Panc1 (cell line): ENCODE measurements at regions not wholly inside any gene's neighbourhood (a gene's known extent, or its start where the extent isn't known, plus 50 kb on each side); places are given as distances from the start of the nearest gene placed in this dataset.

Source experiments
- ATAC-seq: fragments of 200-7000 bp; cut with Tn5 transposase; 2 replicates; pipeline ENCODE4 v1.9.1; 2020; ENCODE audit warnings: mild to moderate bottlenecking, moderate library complexity
- BruUV-seq: library from RNA; stranded (reverse); fragments of 400-500 nt; replicated peaks from 2 replicates; lab custom pipeline; 2021; lab: Mats Ljungman, UMichigan
- CTCF ChIA-PET: fragments of 300-600 bp; sonication (Branson Sonifier 250); formaldehyde crosslinking; loops from one replicate; lab custom pipeline; 2022; ENCODE audit warnings: antibody characterized with exemption; lab: Charles Lee
- POLR2A ChIA-PET: fragments of 300-600 bp; sonication (Branson Sonifier 250); formaldehyde crosslinking; loops from one replicate; lab custom pipeline; 2022; ENCODE audit warnings: antibody characterized with exemption; lab: Charles Lee
- DNase-seq: peaks from one replicate; pipeline ENCODE4 v3.0.0-alpha.2; 2010; ENCODE audit warnings: low read depth, low spot score
- H3K27ac ChIP-seq: 2 replicates; pipeline ENCODE4 v1.5.1; 2011; ENCODE audit warnings: mild to moderate bottlenecking, low read length, inconsistent platforms
- H3K27me3 ChIP-seq: fragments of 200-500 bp; sonication (Bioruptor generic); 2 replicates; pipeline ENCODE4 v1.6.0; 2014; ENCODE audit warnings: low read length, inconsistent platforms; ENCODE audit not compliant: control insufficient read depth, insufficient read depth
- H3K36me3 ChIP-seq: fragments of 200-500 bp; sonication (Bioruptor generic); 2 replicates; pipeline ENCODE4 v1.5.1; 2014; ENCODE audit warnings: inconsistent platforms, mild to moderate bottlenecking, low read length, moderate library complexity; ENCODE audit not compliant: control insufficient read depth, insufficient read depth
- H3K4me1 ChIP-seq: 2 replicates; pipeline ENCODE4 v1.5.1; 2011; ENCODE audit warnings: inconsistent platforms, mild to moderate bottlenecking, low read length, moderate library complexity; ENCODE audit not compliant: control insufficient read depth, insufficient read depth
- H3K4me3 ChIP-seq, 2 experiments: 2 replicates each; pipeline ENCODE4 v1.5.1; 2011 to 2012; ENCODE audit warnings: low read depth in 2 of 2, low read length in 2 of 2, mild to moderate bottlenecking in 2 of 2, inconsistent platforms in 1 of 2, moderate library complexity in 1 of 2
- H3K9me3 ChIP-seq: fragments of 200-500 bp; sonication (Bioruptor generic); 2 replicates; pipeline ENCODE4 v1.5.1; 2014; ENCODE audit warnings: low read depth, mild to moderate bottlenecking, inconsistent platforms, low read length, moderate library complexity; ENCODE audit not compliant: control insufficient read depth, insufficient read depth
- CTCF ChIP-seq: fragments of 450-650 bp; IDR thresholded peaks from 2 replicates; pipeline ENCODE4 v1.5.1; 2017; ENCODE audit warnings: mild to moderate bottlenecking
- POLR2AphosphoS5 ChIP-seq: IDR thresholded peaks from 2 replicates; pipeline ENCODE4 v1.6.1; 2012; ENCODE audit warnings: mild to moderate bottlenecking, low read depth, low read length, moderate library complexity
- REST ChIP-seq, 2 experiments: IDR thresholded peaks; 2 replicates each; pipeline ENCODE4 v1.6.1; 2011 to 2012; ENCODE audit warnings: low read depth in 2 of 2, control low read depth in 1 of 2, low read length in 1 of 2, mild to moderate bottlenecking in 1 of 2, moderate library complexity in 1 of 2; ENCODE audit not compliant: insufficient read depth in 1 of 2
- SIN3A ChIP-seq: IDR thresholded peaks from 2 replicates; pipeline ENCODE4 v1.6.1; 2012; ENCODE audit warnings: low read depth, mild to moderate bottlenecking, low read length, moderate library complexity, borderline replicate concordance; ENCODE audit not compliant: insufficient read depth
- TCF7L2 ChIP-seq: IDR thresholded peaks from 2 replicates; pipeline ENCODE4 v1.6.1; 2011; ENCODE audit warnings: mild to moderate bottlenecking, low read depth, low read length, inconsistent platforms
- in situ Hi-C: cut with HindIII; loops from 2 replicates; pipeline ENCODE4 v1.10.0; 2016; ENCODE audit warnings: low sequenced_read_pairs, low pct_unique_long_range_greater_than_20kb
- intact Hi-C: fragments of 100-400 bp; cut with micrococcal nuclease; formaldehyde crosslinking; loops from one replicate; pipeline ENCODE4 v1.10.0; 2022; ENCODE audit not compliant: unreplicated experiment

- ChIA-PET POLR2A (no interaction called here), CTCF (no interaction called here)
- Histone ChIP-seq H3K4me3 (no peak overlapping the region), H3K36me3 (no peaks in the 10 kb centered on the region), H3K27me3 (peaks cover 9% of the 10 kb centered on the region; the same call in 1 of the 2 replicates), H3K27ac (no peak overlapping the region), H3K4me1 (no peaks in the 10 kb centered on the region), H3K9me3 (no peaks in the 10 kb centered on the region)
- no peak for ATAC-seq
- no peak for TF ChIP-seq CTCF
- TF ChIP-seq SIN3A = no peak
- no peak for TF ChIP-seq POLR2AphosphoS5
- no TSS peak for BruUV-seq
- intact Hi-C loops (no loop called here), in situ Hi-C loops (no loop called here)
- DNase-seq = no peak
Measured at GRCh38 chr12:111168009-111168900, 200.6 kb downstream of the PHETA1 start.

- Histone ChIP-seq H3K36me3 (no peaks in the 10 kb centered on the region), H3K27ac (no peak overlapping the region), H3K4me3 (no peak overlapping the region), H3K27me3 (peaks cover 4% of the 10 kb centered on the region; the same call in 1 of the 2 replicates), H3K4me1 (no peaks in the 10 kb centered on the region), H3K9me3 (no peaks in the 10 kb centered on the region)
- intact Hi-C loops = no loop called here
- ChIA-PET POLR2A (interaction anchor here (0.5 to 0.7 kb wide), 2 partner anchors 89 to 139 kb away, joined by 4 read pairs; no protein-coding TSS in a partner anchor), CTCF (no interaction called here)
- TF ChIP-seq REST (IDR thresholded peaks at IDR 0.05; ENCODE audit: insufficient read depth in 1 of 2, low read depth in 2 of 2, low read length in 1 of 2) = no peak
- TF ChIP-seq POLR2AphosphoS5 = no peak
- TF ChIP-seq SIN3A = no peak
- TF ChIP-seq CTCF = no peak
- TF ChIP-seq TCF7L2 = no peak
- no peak for DNase-seq
- no peak; the same call in 1 of the 2 replicates for ATAC-seq
- in situ Hi-C loops = no loop called here
- no TSS peak for BruUV-seq
Measured at GRCh38 chr12:111166779-111167540, 201.9 kb downstream of the PHETA1 start.
